HEK293 (cell line): ENCODE measurements at regions not wholly inside any gene's neighbourhood (a gene's known extent, or its start where the extent isn't known, plus 50 kb on each side); places are given as distances from the start of the nearest gene placed in this dataset.

Experiments
- CTCF ChIP-seq: fragments of 450-650 bp; formaldehyde crosslinking; IDR thresholded peaks from 2 replicates; pipeline ENCODE4 v1.5.1; 2016; ENCODE audit warnings: missing biosample characterization, missing genetic modification characterization
- MEIS1 ChIP-seq: sonication (generic); formaldehyde crosslinking; IDR thresholded peaks from 2 replicates; pipeline ENCODE4 v1.8.1; 2022; ENCODE audit warnings: missing genetic modification reagents, mild to moderate bottlenecking, borderline replicate concordance
- PRDM4 ChIP-seq: fragments of 450-650 bp; formaldehyde crosslinking; IDR thresholded peaks from 2 replicates; pipeline ENCODE4 v1.5.1; 2017; ENCODE audit warnings: missing biosample characterization, missing genetic modification characterization
- REST ChIP-seq: fragments of 450-650 bp; formaldehyde crosslinking; IDR thresholded peaks from 2 replicates; pipeline ENCODE4 v1.5.1; 2016; ENCODE audit warnings: missing biosample characterization, missing genetic modification characterization
- YY1 ChIP-seq: fragments of 450-650 bp; formaldehyde crosslinking; IDR thresholded peaks from 2 replicates; pipeline ENCODE4 v1.5.1; 2018; ENCODE audit warnings: missing biosample characterization, missing genetic modification characterization
- ZBTB1 ChIP-seq: fragments of 450-650 bp; formaldehyde crosslinking; IDR thresholded peaks from 2 replicates; pipeline ENCODE4 v1.5.1; 2016; ENCODE audit warnings: missing biosample characterization, missing genetic modification characterization
- ZFP3 ChIP-seq: fragments of 450-650 bp; formaldehyde crosslinking; IDR thresholded peaks from 2 replicates; pipeline ENCODE4 v1.5.1; 2016; ENCODE audit warnings: low read depth, missing biosample characterization, missing genetic modification characterization
- ZNF239 ChIP-seq: fragments of 450-650 bp; formaldehyde crosslinking; IDR thresholded peaks from 2 replicates; pipeline ENCODE4 v1.5.1; 2016; ENCODE audit warnings: missing biosample characterization, missing genetic modification characterization
- ZNF26 ChIP-seq: fragments of 450-650 bp; formaldehyde crosslinking; IDR thresholded peaks from 2 replicates; pipeline ENCODE4 v1.5.1; 2016; ENCODE audit warnings: missing biosample characterization, missing genetic modification characterization
- ZNF302 ChIP-seq: fragments of 450-650 bp; formaldehyde crosslinking; IDR thresholded peaks from 2 replicates; pipeline ENCODE4 v1.5.1; 2016; ENCODE audit warnings: missing biosample characterization, missing genetic modification characterization, low read depth

GRCh38 chr14:30256627-30257026 lies 302.3 kb upstream of the G2E3 start:
- TF ChIP-seq REST (tag by site-specific recombination) (no peak), ZNF302 (tag by site-specific recombination) (no peak), ZFP3 (no peak), CTCF (tag by site-specific recombination) (no peak), ZBTB1 (tag by site-specific recombination) (no peak), MEIS1 (CRISPR knock-in tag) (no peak), YY1 (tag by site-specific recombination) (no peak), ZNF26 (tag by site-specific recombination) (no peak), ZNF239 (tag by site-specific recombination) (no peak), PRDM4 (tag by site-specific recombination) (no peak)
